Upper lobe of right lung (tissue), 1 donor: ENCODE measurements at regions not wholly inside any gene's neighbourhood (a gene's known extent, or its start where the extent isn't known, plus 50 kb on each side); places are given as distances from the start of the nearest gene placed in this dataset.

Source experiments
- ATAC-seq: fragments of 200-7000 bp; cut with Tn5 transposase; one replicate; pipeline ENCODE4 v1.9.1; 2020; ENCODE audit warnings: mild to moderate bottlenecking, moderate library complexity
- DNase-seq: peaks from one replicate; pipeline ENCODE4 v3.0.0-alpha.2; 2020
- H3K27ac ChIP-seq: fragments of 200-600 bp; one replicate; pipeline ENCODE4 v1.8.0; 2022
- H3K27me3 ChIP-seq: fragments of 200-600 bp; one replicate; pipeline ENCODE4 v1.8.0; 2022; ENCODE audit warnings: mild to moderate bottlenecking
- H3K36me3 ChIP-seq: fragments of 200-600 bp; one replicate; pipeline ENCODE4 v1.8.0; 2022
- H3K4me1 ChIP-seq: fragments of 200-600 bp; one replicate; pipeline ENCODE4 v1.8.0; 2022
- H3K4me3 ChIP-seq: fragments of 200-600 bp; one replicate; pipeline ENCODE4 v1.8.0; 2022; ENCODE audit warnings: mild to moderate bottlenecking
- H3K9me3 ChIP-seq: fragments of 200-600 bp; one replicate; pipeline ENCODE4 v1.8.0; 2022
- intact Hi-C: fragments of 100-400 bp; cut with DNase I; formaldehyde crosslinking; loops from one replicate; pipeline ENCODE4 v1.11.0; 2022
- TF ChIP-seq, protein P1 (sequence below): fragments of 200-600 bp; IDR thresholded peaks from one replicate; pipeline ENCODE4 v1.8.0; 2022; ENCODE audit warnings: antibody characterized with exemption
- donor health status: DM: no; HTN: yes; CAD: no; lungs with severe emphysema.

DNA sequence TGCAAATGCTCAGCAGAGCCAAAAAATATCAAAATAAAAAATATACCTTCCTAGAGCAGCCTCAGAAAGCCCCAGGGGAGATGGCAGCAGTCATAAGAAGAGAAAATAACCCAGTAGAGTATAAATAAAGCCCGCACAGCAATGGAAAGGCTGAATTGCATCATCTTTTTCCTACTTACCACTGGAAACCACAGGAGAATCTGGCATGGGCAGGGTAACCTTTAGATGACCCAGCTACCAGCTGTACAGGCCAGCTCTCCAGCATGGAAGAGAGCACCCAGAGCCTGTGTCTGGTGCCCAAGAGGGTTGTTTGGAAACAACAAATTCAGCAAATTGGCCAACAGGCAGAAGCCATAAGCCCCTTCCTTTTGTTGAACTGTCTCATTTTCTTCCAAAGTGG, 253.1 kb downstream of the OMA1 start:
- Histone ChIP-seq H3K27ac (no peak overlapping the region), H3K4me3 (no peak overlapping the region), H3K9me3 (no peaks in the 10 kb centered on the region), H3K27me3 (no peaks in the 10 kb centered on the region), H3K4me1 (no peaks in the 10 kb centered on the region), H3K36me3 (no peaks in the 10 kb centered on the region)
- ATAC-seq (no peak), DNase-seq (no peak)
- TF ChIP-seq, protein P1, sequence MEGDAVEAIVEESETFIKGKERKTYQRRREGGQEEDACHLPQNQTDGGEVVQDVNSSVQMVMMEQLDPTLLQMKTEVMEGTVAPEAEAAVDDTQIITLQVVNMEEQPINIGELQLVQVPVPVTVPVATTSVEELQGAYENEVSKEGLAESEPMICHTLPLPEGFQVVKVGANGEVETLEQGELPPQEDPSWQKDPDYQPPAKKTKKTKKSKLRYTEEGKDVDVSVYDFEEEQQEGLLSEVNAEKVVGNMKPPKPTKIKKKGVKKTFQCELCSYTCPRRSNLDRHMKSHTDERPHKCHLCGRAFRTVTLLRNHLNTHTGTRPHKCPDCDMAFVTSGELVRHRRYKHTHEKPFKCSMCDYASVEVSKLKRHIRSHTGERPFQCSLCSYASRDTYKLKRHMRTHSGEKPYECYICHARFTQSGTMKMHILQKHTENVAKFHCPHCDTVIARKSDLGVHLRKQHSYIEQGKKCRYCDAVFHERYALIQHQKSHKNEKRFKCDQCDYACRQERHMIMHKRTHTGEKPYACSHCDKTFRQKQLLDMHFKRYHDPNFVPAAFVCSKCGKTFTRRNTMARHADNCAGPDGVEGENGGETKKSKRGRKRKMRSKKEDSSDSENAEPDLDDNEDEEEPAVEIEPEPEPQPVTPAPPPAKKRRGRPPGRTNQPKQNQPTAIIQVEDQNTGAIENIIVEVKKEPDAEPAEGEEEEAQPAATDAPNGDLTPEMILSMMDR: no peak
- intact Hi-C loops: no loop called here

GRCh38 chr1:58290685-58291372, 255.7 kb downstream of the OMA1 start:
- Histone ChIP-seq H3K27me3 (no peaks in the 10 kb centered on the region), H3K36me3 (no peaks in the 10 kb centered on the region), H3K4me3 (no peak overlapping the region), H3K9me3 (no peaks in the 10 kb centered on the region), H3K27ac (no peak overlapping the region), H3K4me1 (no peaks in the 10 kb centered on the region)
- DNase-seq: no peak
- intact Hi-C loops: no loop called here
- TF ChIP-seq, protein P1: no peak
- no peak for ATAC-seq

DNA sequence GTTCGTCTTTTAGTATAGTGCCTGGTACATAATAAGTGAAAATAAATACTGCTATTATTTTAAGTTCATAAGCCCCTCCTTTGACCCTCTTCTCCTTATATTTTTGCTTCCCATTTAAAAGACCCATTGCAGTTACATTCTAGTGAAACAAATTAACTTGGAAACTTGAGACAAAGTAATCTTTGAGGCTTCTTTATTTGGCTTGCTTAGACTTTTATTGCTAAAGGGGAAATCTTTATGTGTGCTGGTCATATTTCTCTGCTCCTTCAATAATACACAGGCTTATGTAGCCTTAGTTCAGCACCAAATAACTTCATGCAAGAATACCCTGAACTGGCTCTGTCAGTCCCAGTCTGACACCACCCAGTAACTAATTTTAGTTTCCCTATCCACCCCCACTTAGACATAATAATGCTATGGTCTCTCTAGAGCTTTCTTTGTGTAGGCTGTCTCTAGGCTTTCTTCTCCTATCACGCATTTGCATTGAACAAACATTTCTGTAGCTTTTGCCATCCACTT, 257.8 kb downstream of the OMA1 start:
- H3K36me3 ChIP-seq: no peaks in the 10 kb centered on the region
- no peaks in the 10 kb centered on the region for H3K9me3 ChIP-seq
- H3K4me3 ChIP-seq: no peak overlapping the region
- TF ChIP-seq, protein P1: no peak
- H3K27me3 ChIP-seq: no peaks in the 10 kb centered on the region
- intact Hi-C loops: no loop called here
- DNase-seq (no peak), ATAC-seq (no peak)
- H3K27ac ChIP-seq: no peak overlapping the region
- H3K4me1 ChIP-seq: no peaks in the 10 kb centered on the region

DNA sequence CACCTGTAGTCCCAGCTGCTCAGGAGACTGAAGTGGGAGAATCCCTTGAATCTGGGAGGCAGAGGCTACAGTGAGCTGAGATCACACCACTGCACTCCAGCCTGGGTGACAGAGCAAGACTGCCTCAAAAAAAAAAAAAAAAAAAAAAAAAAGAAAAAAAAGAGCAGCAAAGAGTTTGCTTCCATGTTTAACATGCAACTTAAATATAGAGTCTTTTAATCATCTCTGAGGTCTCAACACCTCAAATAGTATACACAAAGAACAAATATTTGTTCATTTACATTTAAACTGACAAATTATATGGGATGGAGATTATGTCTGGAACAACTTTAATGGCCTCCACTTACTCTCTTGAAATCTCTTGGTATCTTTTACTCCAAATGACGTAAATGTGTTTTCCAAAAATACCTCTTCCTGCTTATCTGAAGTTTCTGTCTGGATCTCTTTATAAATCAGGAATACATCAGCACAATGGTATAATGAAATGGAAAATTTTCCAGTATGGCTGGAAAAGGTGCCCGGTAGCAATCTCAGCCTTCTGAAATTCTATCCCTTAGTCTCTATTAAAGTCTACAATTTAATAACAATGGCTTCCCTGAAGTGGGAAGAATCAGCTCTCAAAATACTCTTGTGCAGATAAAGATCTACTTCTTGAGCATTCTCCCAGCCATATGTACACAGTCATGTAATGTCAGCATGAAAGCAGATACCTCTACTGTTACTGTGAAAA, 258.5 kb downstream of the OMA1 start:
- intact Hi-C loops: no loop called here

GRCh38 chr1:58284225-58284510, 262.4 kb downstream of the OMA1 start:
- Histone ChIP-seq H3K27me3 (no peaks in the 10 kb centered on the region), H3K27ac (no peak overlapping the region), H3K9me3 (no peaks in the 10 kb centered on the region), H3K36me3 (no peaks in the 10 kb centered on the region), H3K4me3 (no peak overlapping the region), H3K4me1 (no peaks in the 10 kb centered on the region)
- intact Hi-C loops: no loop called here
- ATAC-seq (no peak), DNase-seq (no peak)
- TF ChIP-seq, protein P1: no peak

More for the DNA sequence above, 258.5 kb downstream of the OMA1 start:
- no peaks in the 10 kb centered on the region for H3K4me1 ChIP-seq
- ATAC-seq (no peak), DNase-seq (no peak)
- no peaks in the 10 kb centered on the region for H3K27me3 ChIP-seq
- no peak overlapping the region for H3K27ac ChIP-seq
- TF ChIP-seq, protein P1: no peak
- H3K36me3 ChIP-seq: no peaks in the 10 kb centered on the region
- no peak overlapping the region for H3K4me3 ChIP-seq
- H3K9me3 ChIP-seq: no peaks in the 10 kb centered on the region
